A549 (cell line): ENCODE measurements at regions not wholly inside any gene's neighbourhood (a gene's known extent, or its start where the extent isn't known, plus 50 kb on each side); places are given as distances from the start of the nearest gene placed in this dataset.

Experiments used
- ATAC-seq, 2 experiments: fragments of 200-7000 bp in 1 of 2; fragments of >200 bp in 1 of 2; cut with Nextera tagmentation in 1 of 2; cut with Tn5 transposase in 1 of 2; 3 replicates each; pipeline versions ENCODE4 v1.8.0 to v1.9.1; 2018 to 2020; ENCODE audit warnings: mild to moderate bottlenecking in 1 of 2, moderate library complexity in 1 of 2
- CTCF ChIA-PET: fragments of 300-600 bp; sonication (Branson Sonifier 250); formaldehyde crosslinking; extraction: SDS; loops from one replicate; lab custom pipeline; 2021; ENCODE audit warnings: antibody characterized with exemption, inconsistent platforms; lab: Yijun Ruan, JAX
- POLR2A ChIA-PET: fragments of 350-600 bp; formaldehyde crosslinking; extraction: SDS; loops from one replicate; lab custom pipeline; 2021; ENCODE audit warnings: antibody characterized with exemption, inconsistent platforms; lab: Yijun Ruan, JAX
- DNase-seq, 2 experiments: peaks; one replicate each; pipeline versions ENCODE4 v3.0.0 to v3.0.0-alpha.2; 2011 to 2016; ENCODE audit warnings: low read depth in 1 of 2, low spot score in 1 of 2
- FAIRE-seq: peaks from 2 replicates; lab custom pipeline; 2011; peaks lifted over from hg19 to GRCh38; lab: Jason Lieb, UNC
- H3K27ac ChIP-seq, 2 experiments: fragments of >200 bp; sonication (Bioruptor Twin); formaldehyde crosslinking; 3 replicates each; pipeline ENCODE4 v1.5.1; 2016 to 2017
- H3K4me1 ChIP-seq: fragments of >200 bp; sonication (Bioruptor Twin); formaldehyde crosslinking; 3 replicates; pipeline ENCODE4 v1.6.1; 2016
- H3K4me2 ChIP-seq: fragments of >200 bp; sonication (Bioruptor Twin); formaldehyde crosslinking; 3 replicates; pipeline ENCODE4 v1.6.1; 2016
- H3K4me3 ChIP-seq: fragments of >200 bp; sonication (Bioruptor Twin); formaldehyde crosslinking; 3 replicates; pipeline ENCODE4 v1.5.1; 2016
- H3K9me3 ChIP-seq: fragments of >200 bp; sonication (Bioruptor Twin); formaldehyde crosslinking; 3 replicates; pipeline ENCODE4 v1.6.1; 2016
- BCL3 ChIP-seq: fragments of >200 bp; sonication (Bioruptor Twin); formaldehyde crosslinking; IDR thresholded peaks from 3 replicates; pipeline ENCODE4 v1.6.1; 2016
- BHLHE40 ChIP-seq: IDR thresholded peaks from 2 replicates; pipeline ENCODE4 v1.6.1; 2012; ENCODE audit warnings: low read depth, low read length, inconsistent platforms
- CHD4 ChIP-seq: fragments of 200-600 bp; sonication (generic); IDR thresholded peaks from 2 replicates; pipeline ENCODE4 v1.6.1; 2016; ENCODE audit warnings: antibody characterized with exemption, mild to moderate bottlenecking, borderline replicate concordance
- EHMT2 ChIP-seq: fragments of 200-600 bp; sonication (generic); IDR thresholded peaks from 2 replicates; pipeline ENCODE4 v1.6.1; 2016; ENCODE audit warnings: antibody characterized with exemption, low read depth, mild to moderate bottlenecking, moderate library complexity
- EP300 ChIP-seq, 2 experiments: fragments of >200 bp; sonication (Bioruptor Twin); formaldehyde crosslinking; IDR thresholded peaks; 2 replicates in 1 of 2; 3 replicates in 1 of 2; pipeline ENCODE4 v1.6.1; 2016 to 2017
- ESRRA ChIP-seq: fragments of 150-350 bp; IDR thresholded peaks from 2 replicates; pipeline ENCODE4 v1.6.1; 2014; ENCODE audit warnings: mild to moderate bottlenecking, low read length, borderline replicate concordance
- FOXS1 ChIP-seq: fragments of 250-450 bp; sonication (Bioruptor Pico); IDR thresholded peaks from 2 replicates; pipeline ENCODE4 v1.5.0; 2020; ENCODE audit warnings: mild to moderate bottlenecking, moderate library complexity
- HES2 ChIP-seq: fragments of >200 bp; sonication (Bioruptor Twin); formaldehyde crosslinking; IDR thresholded peaks from 2 replicates; pipeline ENCODE4 v1.6.1; 2016
- HMGXB4 ChIP-seq: fragments of 250-450 bp; sonication (Bioruptor Pico); IDR thresholded peaks from 2 replicates; pipeline ENCODE4 v1.5.0; 2021; ENCODE audit warnings: mild to moderate bottlenecking, moderate library complexity, borderline replicate concordance
- HOXB13 ChIP-seq: fragments of 250-450 bp; sonication (Bioruptor Pico); IDR thresholded peaks from 2 replicates; pipeline ENCODE4 v1.5.0; 2020; ENCODE audit warnings: low read depth, mild to moderate bottlenecking, moderate library complexity
- KDM1A ChIP-seq: fragments of 200-600 bp; sonication (generic); IDR thresholded peaks from 2 replicates; pipeline ENCODE4 v1.6.1; 2016; ENCODE audit warnings: low read depth, mild to moderate bottlenecking
- MAFK ChIP-seq: fragments of 450-650 bp; IDR thresholded peaks from 2 replicates; pipeline ENCODE4 v1.6.1; 2014; ENCODE audit not compliant: partially characterized antibody
- MAX ChIP-seq: IDR thresholded peaks from 2 replicates; pipeline ENCODE4 v1.6.1; 2012
- NFE2L2 ChIP-seq: fragments of 150-350 bp; conservative IDR thresholded peaks from 2 replicates; pipeline ENCODE4 v1.6.1; 2014; ENCODE audit warnings: low read length
- NPAS2 ChIP-seq: fragments of 250-450 bp; sonication (Bioruptor Pico); IDR thresholded peaks from 2 replicates; pipeline ENCODE4 v1.8.0; 2022; ENCODE audit warnings: mild to moderate bottlenecking, moderate library complexity, borderline replicate concordance
- NR3C1 ChIP-seq: fragments of >200 bp; sonication (Bioruptor Twin); formaldehyde crosslinking; IDR thresholded peaks from 3 replicates; pipeline ENCODE4 v1.6.1; 2017
- RCOR1 ChIP-seq: fragments of 150-350 bp; IDR thresholded peaks from 2 replicates; pipeline ENCODE4 v1.6.1; 2014; ENCODE audit warnings: antibody characterized with exemption, low read length, low read depth
- REST ChIP-seq: fragments of 200-600 bp; sonication (generic); IDR thresholded peaks from 2 replicates; pipeline ENCODE4 v1.6.1; 2016; ENCODE audit warnings: antibody characterized with exemption, mild to moderate bottlenecking, moderate library complexity
- RFX5 ChIP-seq: fragments of 450-650 bp; IDR thresholded peaks from 2 replicates; pipeline ENCODE4 v1.7.1; 2014; ENCODE audit warnings: antibody characterized with exemption, mild to moderate bottlenecking, moderate library complexity
- TFCP2L1 ChIP-seq: fragments of 250-450 bp; sonication (Bioruptor Pico); IDR thresholded peaks from 2 replicates; pipeline ENCODE4 v1.5.0; 2021; ENCODE audit warnings: mild to moderate bottlenecking
- ZC3H11A ChIP-seq: fragments of 450-650 bp; IDR thresholded peaks from 2 replicates; pipeline ENCODE4 v1.6.1; 2014; ENCODE audit warnings: antibody characterized with exemption, mild to moderate bottlenecking
- ZFP36 ChIP-seq: fragments of 450-650 bp; IDR thresholded peaks from 2 replicates; pipeline ENCODE4 v1.6.1; 2014; ENCODE audit warnings: borderline replicate concordance; ENCODE audit not compliant: partially characterized antibody
- WGBS: methylation state at CpG from one replicate; pipeline ENCODE4 v1.1.6; 2017; ENCODE audit errors: missing lambda C conversion rate; 5-methylcytosine and 5-hydroxymethylcytosine counted together

GRCh38 chr2:611519-611918 lies 65.7 kb downstream of the TMEM18 start:
- CTCF ChIA-PET: no interaction called here
- TF ChIP-seq HOXB13 (CRISPR knock-in tag) (no peak), REST (peak; percentile 25; the same call in 1 of the 2 replicates)
- H3K27ac ChIP-seq: no peak overlapping the region
- no peaks in the 10 kb centered on the region for H3K4me1 ChIP-seq
- FAIRE-seq (no peak), DNase-seq (no peak), ATAC-seq (no peak)
- no peak overlapping the region for H3K4me2 ChIP-seq
- 0 out of 3 replicates have a peak, but pooled peaks cover 3% of the 10 kb centered on the region for H3K9me3 ChIP-seq
- 39% methylated on average over 5 of the region's 5 CpGs for WGBS
- POLR2A ChIA-PET: no interaction called here
- no peak overlapping the region for H3K4me3 ChIP-seq

GRCh38 chr2:610491-610890 lies 66.7 kb downstream of the TMEM18 start:
- no peak for ATAC-seq
- CTCF ChIA-PET: interaction anchor here (0.8 kb wide), 1 partner anchor 12 kb away, joined by 3 read pairs; no protein-coding TSS in a partner anchor
- no peak overlapping the region for H3K27ac ChIP-seq

More at GRCh38 chr2:610491-610890, 66.7 kb downstream of the TMEM18 start:
- Histone ChIP-seq H3K9me3 (peaks cover 9% of the 10 kb centered on the region; the same call in 2 of the 3 replicates), H3K4me3 (no peak overlapping the region), H3K4me1 (no peaks in the 10 kb centered on the region), H3K4me2 (no peak overlapping the region)
- no peak for DNase-seq
- POLR2A ChIA-PET: no interaction called here
- FAIRE-seq: no peak
- 22% methylated on average over 3 of the region's 3 CpGs for WGBS
- TF ChIP-seq RFX5: no peak
- no peak for TF ChIP-seq KDM1A
- TF ChIP-seq NFE2L2: no peak
- no peak for TF ChIP-seq MAX
- TF ChIP-seq TFCP2L1 (CRISPR knock-in tag): no peak
- no peak for TF ChIP-seq HES2
- no peak for TF ChIP-seq ZFP36
- TF ChIP-seq EHMT2: no peak
- TF ChIP-seq MAFK: no peak
- no peak for TF ChIP-seq ESRRA
- TF ChIP-seq BHLHE40: no peak
- no peak for TF ChIP-seq EP300 (IDR thresholded peaks at IDR 0.05)
- no peak for TF ChIP-seq RCOR1
- TF ChIP-seq NPAS2: no peak
- no peak for TF ChIP-seq BCL3
- TF ChIP-seq CHD4: no peak
- TF ChIP-seq NR3C1: no peak
- TF ChIP-seq FOXS1 (CRISPR knock-in tag): no peak
- no peak for TF ChIP-seq ZC3H11A
- TF ChIP-seq HMGXB4: no peak
- TF ChIP-seq, all 56 proteins: peak for 0
